ENCODE measurements at regions not wholly inside any gene's neighbourhood (a gene's known extent, or its start where the extent isn't known, plus 50 kb on each side); places are given as distances from the start of the nearest gene placed in this dataset.

GRCh38 chr11:29959488-29959887, 57.3 kb downstream of the KCNA4 start:
- Histone ChIP-seq H3K9ac (ENCODE audit: low read length) (no peak overlapping the region), H3K27me3 (replicated peaks; ENCODE audit: control insufficient read depth, insufficient read depth, low read length) (no peaks in the 10 kb centered on the region), H3K4me3 (ENCODE audit: low read length) (no peak overlapping the region), H3K36me3 (ENCODE audit: control insufficient read depth, insufficient read depth, low read length, severe bottlenecking) (no peaks in the 10 kb centered on the region), H3K4me1 (ENCODE audit: control insufficient read depth, insufficient read depth, low read length) (peaks cover 5% of the 10 kb centered on the region), H3K9me3 (ENCODE audit: control insufficient read depth, low read length) (peaks cover 6% of the 10 kb centered on the region)
- no peak for DNase-seq (ENCODE audit: low read depth)

- no peak for DNase-seq (ENCODE audit: low read depth)
- Histone ChIP-seq H3K4me1 (ENCODE audit: control insufficient read depth, insufficient read depth, low read length) (no peaks in the 10 kb centered on the region), H3K4me3 (ENCODE audit: low read length) (no peak overlapping the region), H3K9ac (ENCODE audit: low read length) (no peak overlapping the region), H3K27me3 (replicated peaks; ENCODE audit: control insufficient read depth, insufficient read depth, low read length) (no peaks in the 10 kb centered on the region), H3K36me3 (ENCODE audit: control insufficient read depth, insufficient read depth, low read length, severe bottlenecking) (no peaks in the 10 kb centered on the region), H3K9me3 (ENCODE audit: control insufficient read depth, low read length) (peaks cover 6% of the 10 kb centered on the region)
These were observed 59.4 kb downstream of the KCNA4 start for GRCh38 chr11:29957431-29957830.

GRCh38 chr11:29956076-29956556, 60.7 kb downstream of the KCNA4 start:
- Histone ChIP-seq H3K27me3 (replicated peaks; ENCODE audit: control insufficient read depth, insufficient read depth, low read length) (no peaks in the 10 kb centered on the region), H3K9me3 (ENCODE audit: control insufficient read depth, low read length) (peaks cover 6% of the 10 kb centered on the region), H3K36me3 (ENCODE audit: control insufficient read depth, insufficient read depth, low read length, severe bottlenecking) (no peaks in the 10 kb centered on the region), H3K9ac (ENCODE audit: low read length) (no peak overlapping the region), H3K4me1 (ENCODE audit: control insufficient read depth, insufficient read depth, low read length) (no peaks in the 10 kb centered on the region), H3K4me3 (ENCODE audit: low read length) (no peak overlapping the region)
- no peak for DNase-seq (ENCODE audit: low read depth)

GRCh38 chr11:29943347-29943746, 73.5 kb downstream of the KCNA4 start:
- Histone ChIP-seq H3K4me1 (ENCODE audit: control insufficient read depth, insufficient read depth, low read length) (no peaks in the 10 kb centered on the region), H3K9ac (ENCODE audit: low read length) (no peak overlapping the region), H3K36me3 (ENCODE audit: control insufficient read depth, insufficient read depth, low read length, severe bottlenecking) (no peaks in the 10 kb centered on the region), H3K27me3 (replicated peaks; ENCODE audit: control insufficient read depth, insufficient read depth, low read length) (no peaks in the 10 kb centered on the region), H3K4me3 (ENCODE audit: low read length) (no peak overlapping the region), H3K9me3 (ENCODE audit: control insufficient read depth, low read length) (peaks cover 10% of the 10 kb centered on the region)
- no peak for DNase-seq (ENCODE audit: low read depth)

GRCh38 chr11:29937526-29937925, 79.3 kb downstream of the KCNA4 start:
- Histone ChIP-seq H3K9me3 (ENCODE audit: control insufficient read depth, low read length) (no peaks in the 10 kb centered on the region), H3K9ac (ENCODE audit: low read length) (no peak overlapping the region), H3K4me3 (ENCODE audit: low read length) (no peak overlapping the region), H3K27me3 (replicated peaks; ENCODE audit: control insufficient read depth, insufficient read depth, low read length) (no peaks in the 10 kb centered on the region), H3K36me3 (ENCODE audit: control insufficient read depth, insufficient read depth, low read length, severe bottlenecking) (no peaks in the 10 kb centered on the region), H3K4me1 (ENCODE audit: control insufficient read depth, insufficient read depth, low read length) (no peaks in the 10 kb centered on the region)
- no peak for DNase-seq (ENCODE audit: low read depth)

- DNase-seq (ENCODE audit: low read depth) = no peak
- Histone ChIP-seq H3K9ac (ENCODE audit: low read length) (no peak overlapping the region), H3K9me3 (ENCODE audit: control insufficient read depth, low read length) (no peaks in the 10 kb centered on the region), H3K4me1 (ENCODE audit: control insufficient read depth, insufficient read depth, low read length) (no peaks in the 10 kb centered on the region), H3K36me3 (ENCODE audit: control insufficient read depth, insufficient read depth, low read length, severe bottlenecking) (no peaks in the 10 kb centered on the region), H3K4me3 (ENCODE audit: low read length) (no peak overlapping the region), H3K27me3 (replicated peaks; ENCODE audit: control insufficient read depth, insufficient read depth, low read length) (no peaks in the 10 kb centered on the region)
These were observed 82.7 kb downstream of the KCNA4 start for GRCh38 chr11:29934115-29934638.

GRCh38 chr11:29916040-29916439, 100.8 kb downstream of the KCNA4 start:
- no peak for DNase-seq (ENCODE audit: low read depth)
- H3K4me1 ChIP-seq (ENCODE audit: control insufficient read depth, insufficient read depth, low read length) = no peaks in the 10 kb centered on the region
- no peaks in the 10 kb centered on the region for H3K36me3 ChIP-seq (ENCODE audit: control insufficient read depth, insufficient read depth, low read length, severe bottlenecking)
- no peaks in the 10 kb centered on the region for H3K27me3 ChIP-seq (replicated peaks; ENCODE audit: control insufficient read depth, insufficient read depth, low read length)
- no peaks in the 10 kb centered on the region for H3K9me3 ChIP-seq (ENCODE audit: control insufficient read depth, low read length)
- no peak overlapping the region for H3K9ac ChIP-seq (ENCODE audit: low read length)
- no peak overlapping the region for H3K4me3 ChIP-seq (ENCODE audit: low read length)

- H3K4me3 ChIP-seq (ENCODE audit: low read length) = no peak overlapping the region
- no peaks in the 10 kb centered on the region for H3K9me3 ChIP-seq (ENCODE audit: control insufficient read depth, low read length)
- DNase-seq (ENCODE audit: low read depth) = no peak
- no peaks in the 10 kb centered on the region for H3K27me3 ChIP-seq (replicated peaks; ENCODE audit: control insufficient read depth, insufficient read depth, low read length)
- H3K9ac ChIP-seq (ENCODE audit: low read length) = no peak overlapping the region
- no peaks in the 10 kb centered on the region for H3K4me1 ChIP-seq (ENCODE audit: control insufficient read depth, insufficient read depth, low read length)
- H3K36me3 ChIP-seq (ENCODE audit: control insufficient read depth, insufficient read depth, low read length, severe bottlenecking) = no peaks in the 10 kb centered on the region
These were observed 102.5 kb downstream of the KCNA4 start for GRCh38 chr11:29914203-29914930.

- Histone ChIP-seq H3K4me3 (ENCODE audit: low read length) (no peak overlapping the region), H3K9ac (ENCODE audit: low read length) (no peak overlapping the region), H3K27me3 (replicated peaks; ENCODE audit: control insufficient read depth, insufficient read depth, low read length) (no peaks in the 10 kb centered on the region), H3K4me1 (ENCODE audit: control insufficient read depth, insufficient read depth, low read length) (no peaks in the 10 kb centered on the region), H3K9me3 (ENCODE audit: control insufficient read depth, low read length) (no peaks in the 10 kb centered on the region), H3K36me3 (ENCODE audit: control insufficient read depth, insufficient read depth, low read length, severe bottlenecking) (no peaks in the 10 kb centered on the region)
- DNase-seq (ENCODE audit: low read depth) = no peak
These were observed 103.5 kb downstream of the KCNA4 start for GRCh38 chr11:29913352-29913751.

GRCh38 chr11:29900382-29900781, 116.4 kb downstream of the KCNA4 start:
- Histone ChIP-seq H3K4me3 (ENCODE audit: low read length) (no peak overlapping the region), H3K36me3 (ENCODE audit: control insufficient read depth, insufficient read depth, low read length, severe bottlenecking) (no peaks in the 10 kb centered on the region), H3K9ac (ENCODE audit: low read length) (no peak overlapping the region), H3K4me1 (ENCODE audit: control insufficient read depth, insufficient read depth, low read length) (no peaks in the 10 kb centered on the region), H3K9me3 (ENCODE audit: control insufficient read depth, low read length) (no peaks in the 10 kb centered on the region), H3K27me3 (replicated peaks; ENCODE audit: control insufficient read depth, insufficient read depth, low read length) (no peaks in the 10 kb centered on the region)
- no peak for DNase-seq (ENCODE audit: low read depth)

- no peak for DNase-seq (ENCODE audit: low read depth)
- Histone ChIP-seq H3K4me3 (ENCODE audit: low read length) (no peak overlapping the region), H3K9me3 (ENCODE audit: control insufficient read depth, low read length) (peaks cover 11% of the 10 kb centered on the region), H3K27me3 (replicated peaks; ENCODE audit: control insufficient read depth, insufficient read depth, low read length) (no peaks in the 10 kb centered on the region), H3K4me1 (ENCODE audit: control insufficient read depth, insufficient read depth, low read length) (no peaks in the 10 kb centered on the region), H3K9ac (ENCODE audit: low read length) (no peak overlapping the region), H3K36me3 (ENCODE audit: control insufficient read depth, insufficient read depth, low read length, severe bottlenecking) (no peaks in the 10 kb centered on the region)
These were observed 137.3 kb downstream of the KCNA4 start for GRCh38 chr11:29879560-29879959.

- Histone ChIP-seq H3K9me3 (ENCODE audit: control insufficient read depth, low read length) (no peaks in the 10 kb centered on the region), H3K9ac (ENCODE audit: low read length) (no peak overlapping the region), H3K36me3 (ENCODE audit: control insufficient read depth, insufficient read depth, low read length, severe bottlenecking) (no peaks in the 10 kb centered on the region), H3K4me1 (ENCODE audit: control insufficient read depth, insufficient read depth, low read length) (no peaks in the 10 kb centered on the region), H3K4me3 (ENCODE audit: low read length) (no peak overlapping the region), H3K27me3 (replicated peaks; ENCODE audit: control insufficient read depth, insufficient read depth, low read length) (no peaks in the 10 kb centered on the region)
- DNase-seq (ENCODE audit: low read depth) = no peak
These were observed 140.6 kb downstream of the KCNA4 start for GRCh38 chr11:29876192-29876591.
